GM12878 (cell line): ENCODE measurements at regions not wholly inside any gene's neighbourhood (a gene's known extent, or its start where the extent isn't known, plus 50 kb on each side); places are given as distances from the start of the nearest gene placed in this dataset.
A peak's percentile ranks its signal among the peaks of the same experiment; 100 is the strongest.

Experiments
- ATAC-seq: fragments of 200-7000 bp; cut with Tn5 transposase; 3 replicates; pipeline ENCODE4 v1.9.1; 2020; ENCODE audit warnings: mild to moderate bottlenecking, moderate library complexity
- BruUV-seq: library from RNA; stranded (reverse); fragments of 400-500 nt; replicated peaks from 2 replicates; lab custom pipeline; 2021; lab: Mats Ljungman, UMichigan
- CTCF ChIA-PET: fragments of 300-600 bp; sonication (Branson Sonifier 250); formaldehyde crosslinking; extraction: SDS; loops from one replicate; lab custom pipeline; 2021; ENCODE audit warnings: inconsistent platforms; lab: Yijun Ruan, JAX
- POLR2A ChIA-PET: fragments of 350-600 bp; formaldehyde crosslinking; extraction: SDS; loops from one replicate; lab custom pipeline; 2021; ENCODE audit warnings: inconsistent platforms; lab: Charles Lee
- RAD21 ChIA-PET: fragments of 300-600 bp; sonication (Branson Sonifier 250); formaldehyde crosslinking; loops from one replicate; lab custom pipeline; 2023; ENCODE audit warnings: antibody characterized with exemption; ENCODE audit not compliant: unreplicated experiment; lab: Charles Lee
- SMC1A ChIA-PET: fragments of 300-600 bp; sonication (Branson Sonifier 250); formaldehyde crosslinking; loops from one replicate; lab custom pipeline; 2023; ENCODE audit not compliant: unreplicated experiment, uncharacterized antibody; lab: Charles Lee
- DNase-seq: peaks from one replicate; pipeline ENCODE4 v3.0.0-alpha.2; 2011; ENCODE audit warnings: low read depth, low spot score
- FAIRE-seq: peaks from 3 replicates; lab custom pipeline; 2011; peaks lifted over from hg19 to GRCh38; lab: Jason Lieb, UNC
- H2AFZ ChIP-seq: 2 replicates; pipeline ENCODE4 v1.6.0; 2011; ENCODE audit warnings: low read depth, low read length, control low read depth; ENCODE audit not compliant: control insufficient read depth
- H3K27ac ChIP-seq: 2 replicates; pipeline ENCODE4 v1.5.1; 2011; ENCODE audit warnings: control low read depth; ENCODE audit not compliant: control insufficient read depth, insufficient read depth
- H3K27me3 ChIP-seq, 2 experiments: replicated peaks in 1 of 2; 2 replicates each; pipeline versions ENCODE4 v1.6.0 to v1.6.1; 2011; ENCODE audit warnings: low read length in 1 of 2; ENCODE audit not compliant: control insufficient read depth in 2 of 2, insufficient read depth in 2 of 2
- H3K36me3 ChIP-seq, 2 experiments: 2 replicates each; pipeline ENCODE4 v1.5.1; 2011; ENCODE audit warnings: low read length in 1 of 2; ENCODE audit not compliant: control insufficient read depth in 2 of 2, insufficient read depth in 2 of 2
- H3K4me1 ChIP-seq: 2 replicates; pipeline ENCODE4 v1.6.1; 2011; ENCODE audit warnings: mild to moderate bottlenecking, low read length, moderate library complexity, mixed read lengths; ENCODE audit not compliant: control insufficient read depth, insufficient read depth
- H3K4me2 ChIP-seq: 2 replicates; pipeline ENCODE4 v1.6.0; 2011; ENCODE audit warnings: control low read depth; ENCODE audit not compliant: control insufficient read depth, insufficient read depth
- H3K4me3 ChIP-seq: fragments of 200-600 bp; sonication (generic); 2 replicates; pipeline ENCODE4 v1.5.1; 2016
- H3K79me2 ChIP-seq: 2 replicates; pipeline ENCODE4 v1.6.0; 2011; ENCODE audit warnings: low read length; ENCODE audit not compliant: control insufficient read depth, insufficient read depth
- H3K9ac ChIP-seq: 2 replicates; pipeline ENCODE4 v1.8.0; 2011; ENCODE audit warnings: low read length, control low read depth, mixed read lengths; ENCODE audit not compliant: control insufficient read depth, insufficient read depth
- H3K9me3 ChIP-seq: replicated peaks from 3 replicates; pipeline ENCODE4 v1.5.1; 2011; ENCODE audit warnings: mild to moderate bottlenecking, low read length; ENCODE audit not compliant: control insufficient read depth, insufficient read depth
- H4K20me1 ChIP-seq: 2 replicates; pipeline ENCODE4 v1.6.0; 2011; ENCODE audit not compliant: control insufficient read depth, insufficient read depth
- IKZF2 ChIP-seq, 2 experiments: fragments of 450-650 bp; IDR thresholded peaks; 2 replicates each; pipeline ENCODE4 v1.6.1; 2017; ENCODE audit warnings: mild to moderate bottlenecking in 2 of 2, moderate library complexity in 2 of 2
- MEF2A ChIP-seq: IDR thresholded peaks from 2 replicates; pipeline ENCODE4 v1.6.1; 2011; ENCODE audit warnings: low read depth, mild to moderate bottlenecking, low read length, moderate library complexity; ENCODE audit not compliant: insufficient read depth
- WGBS: methylation state at CpG from one replicate; pipeline ENCODE4 v1.1.6; 2016; ENCODE audit warnings: low lambda C conversion rate; ENCODE audit not compliant: insufficient replicate concordance, insufficient coverage; ENCODE audit errors: missing lambda C conversion rate; 5-methylcytosine and 5-hydroxymethylcytosine counted together
- in situ Hi-C: fragments of 300-500 bp; cut with MboI; formaldehyde crosslinking; loops from 9 replicates; pipeline ENCODE4 v1.14.3; 2018; ENCODE audit warnings: mixed read lengths
- intact Hi-C: fragments of 100-400 bp; cut with micrococcal nuclease; formaldehyde crosslinking; loops from one replicate; pipeline ENCODE4 v1.14.2; 2022; ENCODE audit not compliant: unreplicated experiment
- TF ChIP-seq, protein P1 (sequence below): IDR thresholded peaks from 2 replicates; pipeline ENCODE4 v1.6.1; 2012; ENCODE audit warnings: mild to moderate bottlenecking, low read depth, low read length

DNA sequence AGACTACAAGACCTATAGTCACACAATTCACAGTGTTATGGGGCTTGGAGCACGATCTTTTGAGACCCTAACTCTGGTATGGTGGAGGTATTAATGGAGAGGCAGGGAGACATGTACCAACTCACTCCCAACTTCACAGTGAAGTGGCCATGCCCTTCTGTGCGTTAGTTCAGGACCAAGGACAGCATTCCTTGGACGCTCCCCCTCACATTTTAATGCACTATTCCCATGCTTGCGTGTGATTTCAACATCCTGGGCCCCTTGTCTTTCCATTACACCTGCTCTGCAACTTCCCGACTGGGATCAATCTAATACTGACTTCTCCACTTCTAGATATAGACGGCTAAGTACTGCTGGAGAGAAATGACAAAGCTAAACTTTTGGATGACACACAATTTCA, 72.7 kb downstream of the PLCE1 start:
- ATAC-seq, result no peak
- WGBS, result 6% methylated on average over 6 of the region's 6 CpGs
- RAD21 ChIA-PET, result no interaction called here

More for the DNA sequence above, 72.7 kb downstream of the PLCE1 start:
- Histone ChIP-seq H3K27me3 (0 out of 4 replicates have a peak, but pooled peaks cover 0 to 2% of the 10 kb centered on the region in 2 experiments), H3K9me3 (no peaks in the 10 kb centered on the region), H3K36me3 (no peaks in the 10 kb centered on the region), H3K79me2 (no peaks in the 10 kb centered on the region), H3K9ac (no peak overlapping the region), H3K4me2 (no peak overlapping the region), H3K27ac (no peak overlapping the region), H2AFZ (no peak overlapping the region), H3K4me3 (no peak overlapping the region), H4K20me1 (no peaks in the 10 kb centered on the region), H3K4me1 (no peaks in the 10 kb centered on the region)
- ChIA-PET CTCF (no interaction called here), SMC1A (interaction anchor here (0.6 kb wide), 1 partner anchor 347 kb away, joined by 3 read pairs; no protein-coding TSS in a partner anchor), POLR2A (no interaction called here)
- no peak for DNase-seq
- BruUV-seq, result no TSS peak
- no peak for FAIRE-seq
- in situ Hi-C loops (no loop called here), intact Hi-C loops (no loop called here)
- TF ChIP-seq IKZF2 (IDR thresholded peaks at IDR 0.05), result no peak
- TF ChIP-seq, protein P1, sequence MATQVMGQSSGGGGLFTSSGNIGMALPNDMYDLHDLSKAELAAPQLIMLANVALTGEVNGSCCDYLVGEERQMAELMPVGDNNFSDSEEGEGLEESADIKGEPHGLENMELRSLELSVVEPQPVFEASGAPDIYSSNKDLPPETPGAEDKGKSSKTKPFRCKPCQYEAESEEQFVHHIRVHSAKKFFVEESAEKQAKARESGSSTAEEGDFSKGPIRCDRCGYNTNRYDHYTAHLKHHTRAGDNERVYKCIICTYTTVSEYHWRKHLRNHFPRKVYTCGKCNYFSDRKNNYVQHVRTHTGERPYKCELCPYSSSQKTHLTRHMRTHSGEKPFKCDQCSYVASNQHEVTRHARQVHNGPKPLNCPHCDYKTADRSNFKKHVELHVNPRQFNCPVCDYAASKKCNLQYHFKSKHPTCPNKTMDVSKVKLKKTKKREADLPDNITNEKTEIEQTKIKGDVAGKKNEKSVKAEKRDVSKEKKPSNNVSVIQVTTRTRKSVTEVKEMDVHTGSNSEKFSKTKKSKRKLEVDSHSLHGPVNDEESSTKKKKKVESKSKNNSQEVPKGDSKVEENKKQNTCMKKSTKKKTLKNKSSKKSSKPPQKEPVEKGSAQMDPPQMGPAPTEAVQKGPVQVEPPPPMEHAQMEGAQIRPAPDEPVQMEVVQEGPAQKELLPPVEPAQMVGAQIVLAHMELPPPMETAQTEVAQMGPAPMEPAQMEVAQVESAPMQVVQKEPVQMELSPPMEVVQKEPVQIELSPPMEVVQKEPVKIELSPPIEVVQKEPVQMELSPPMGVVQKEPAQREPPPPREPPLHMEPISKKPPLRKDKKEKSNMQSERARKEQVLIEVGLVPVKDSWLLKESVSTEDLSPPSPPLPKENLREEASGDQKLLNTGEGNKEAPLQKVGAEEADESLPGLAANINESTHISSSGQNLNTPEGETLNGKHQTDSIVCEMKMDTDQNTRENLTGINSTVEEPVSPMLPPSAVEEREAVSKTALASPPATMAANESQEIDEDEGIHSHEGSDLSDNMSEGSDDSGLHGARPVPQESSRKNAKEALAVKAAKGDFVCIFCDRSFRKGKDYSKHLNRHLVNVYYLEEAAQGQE, result peak; percentile 87
- TF ChIP-seq MEF2A, result no peak
